ENCODE measurements at regions not wholly inside any gene's neighbourhood (a gene's known extent, or its start where the extent isn't known, plus 50 kb on each side); places are given as distances from the start of the nearest gene placed in this dataset.

GRCh38 chr6:80698459-80698858 lies 592.0 kb downstream of the BCKDHB start:
- DNase-seq (no peak), ATAC-seq (no peak)
- H3K4me3 ChIP-seq = no peak overlapping the region
- no peaks in the 10 kb centered on the region for H3K9me3 ChIP-seq
- H3K4me1 ChIP-seq = no peaks in the 10 kb centered on the region
- H3K36me3 ChIP-seq = no peaks in the 10 kb centered on the region
- intact Hi-C loops (cut with DNase I) = no loop called here
- no peak overlapping the region for H3K27ac ChIP-seq
- 85% methylated on average over 3 of the region's 3 CpGs for WGBS (ENCODE audit: insufficient coverage, low coverage, low lambda C conversion rate, missing lambda C conversion rate)
- H3K27me3 ChIP-seq = no peaks in the 10 kb centered on the region
- TF ChIP-seq POLR2A (IDR thresholded peaks at IDR 0.05) (no peak), CTCF (IDR thresholded peaks at IDR 0.05) (no peak)

- no peaks in the 10 kb centered on the region for H3K36me3 ChIP-seq
- DNase-seq = no peak
- H3K9me3 ChIP-seq = no peaks in the 10 kb centered on the region
- intact Hi-C loops (cut with DNase I) = no loop called here
- H3K4me3 ChIP-seq = no peak overlapping the region
- H3K27ac ChIP-seq = no peak overlapping the region
- no peaks in the 10 kb centered on the region for H3K4me1 ChIP-seq
- TF ChIP-seq POLR2A (IDR thresholded peaks at IDR 0.05) = no peak
- no peak for TF ChIP-seq CTCF (IDR thresholded peaks at IDR 0.05)
- ATAC-seq = no peak
- H3K27me3 ChIP-seq = no peaks in the 10 kb centered on the region
These were observed 589.8 kb downstream of the BCKDHB start for GRCh38 chr6:80696268-80696667.

- ATAC-seq = no peak
These were observed 584.2 kb downstream of the BCKDHB start for GRCh38 chr6:80690551-80691131.

GRCh38 chr6:80689716-80690395 lies 583.4 kb downstream of the BCKDHB start:
- WGBS (ENCODE audit: insufficient coverage, low coverage, low lambda C conversion rate, missing lambda C conversion rate) = 39% methylated on average over 3 of the region's 3 CpGs
- H3K9me3 ChIP-seq = no peaks in the 10 kb centered on the region
- H3K4me1 ChIP-seq = no peaks in the 10 kb centered on the region
- TF ChIP-seq POLR2A (IDR thresholded peaks at IDR 0.05) = no peak
- TF ChIP-seq CTCF (IDR thresholded peaks at IDR 0.05) = no peak
- H3K27me3 ChIP-seq = no peaks in the 10 kb centered on the region
- H3K27ac ChIP-seq = no peak overlapping the region
- intact Hi-C loops (cut with DNase I) = no loop called here
- H3K4me3 ChIP-seq = no peak overlapping the region
- DNase-seq (no peak), ATAC-seq (no peak)
- H3K36me3 ChIP-seq = no peaks in the 10 kb centered on the region

More at GRCh38 chr6:80690551-80691131, 584.2 kb downstream of the BCKDHB start:
- TF ChIP-seq POLR2A (IDR thresholded peaks at IDR 0.05) (no peak), CTCF (IDR thresholded peaks at IDR 0.05) (no peak)
- H3K4me3 ChIP-seq = no peak overlapping the region
- 73% methylated on average over 6 of the region's 6 CpGs for WGBS (ENCODE audit: insufficient coverage, low coverage, low lambda C conversion rate, missing lambda C conversion rate)
- no peak overlapping the region for H3K27ac ChIP-seq
- intact Hi-C loops (cut with DNase I) = no loop called here
- no peaks in the 10 kb centered on the region for H3K4me1 ChIP-seq
- no peak for DNase-seq
- H3K9me3 ChIP-seq = no peaks in the 10 kb centered on the region
- no peaks in the 10 kb centered on the region for H3K27me3 ChIP-seq
- H3K36me3 ChIP-seq = no peaks in the 10 kb centered on the region
